GM12874 (cell line): ENCODE measurements at regions not wholly inside any gene's neighbourhood (a gene's known extent, or its start where the extent isn't known, plus 50 kb on each side); places are given as distances from the start of the nearest gene placed in this dataset.

ENCODE experiments used
- TF ChIP-seq, protein P1 (sequence below): IDR thresholded peaks from 2 replicates; pipeline ENCODE4 v1.5.1; 2011; ENCODE audit warnings: low read depth, mild to moderate bottlenecking, control low read depth, low read length, moderate library complexity; ENCODE audit not compliant: insufficient read depth

DNA sequence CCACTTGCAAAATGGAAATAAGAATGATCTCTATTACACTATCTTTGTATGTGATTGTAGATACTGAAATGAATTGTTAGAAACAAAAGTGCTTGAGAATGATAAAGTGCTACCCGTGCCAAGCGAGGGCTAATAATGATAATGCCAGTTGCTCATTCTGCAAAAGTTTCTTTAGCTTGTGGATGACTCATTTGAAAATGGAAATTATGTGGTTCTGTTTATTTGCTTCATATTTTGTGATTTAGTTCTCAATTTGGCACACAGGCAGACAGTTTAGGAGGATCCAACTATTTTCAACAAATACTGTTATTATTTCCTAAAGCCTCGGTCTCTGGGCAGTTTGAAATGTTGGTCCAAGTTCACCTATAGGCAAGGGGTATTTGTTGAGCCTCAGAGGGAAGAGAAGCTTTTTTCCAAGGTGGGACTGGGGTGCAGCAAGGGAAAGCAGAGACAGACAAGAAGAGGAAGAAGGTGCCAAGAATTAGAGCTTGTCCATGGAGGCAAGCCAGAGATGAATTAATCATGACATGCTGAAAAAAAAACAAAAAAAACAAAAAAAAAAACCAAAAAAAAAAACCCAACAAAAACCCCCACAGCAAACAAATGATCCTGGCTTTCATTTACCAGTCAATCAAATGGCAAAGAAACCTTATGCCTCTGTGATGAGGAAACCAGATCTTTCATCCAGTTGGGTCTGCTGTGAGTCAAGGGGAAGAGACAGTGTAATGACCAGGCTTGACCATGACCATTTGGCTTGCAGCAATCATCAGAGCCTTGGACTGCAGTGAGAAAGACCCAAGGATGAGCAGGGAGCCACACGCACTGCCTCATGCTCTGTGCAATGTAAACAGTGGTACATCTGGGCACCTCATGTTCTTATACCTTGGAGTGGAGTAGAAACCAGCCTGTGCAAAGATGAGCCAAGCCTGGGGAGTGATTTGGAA is 285.0 kb upstream of the HABP2 start:
- TF ChIP-seq, protein P1, sequence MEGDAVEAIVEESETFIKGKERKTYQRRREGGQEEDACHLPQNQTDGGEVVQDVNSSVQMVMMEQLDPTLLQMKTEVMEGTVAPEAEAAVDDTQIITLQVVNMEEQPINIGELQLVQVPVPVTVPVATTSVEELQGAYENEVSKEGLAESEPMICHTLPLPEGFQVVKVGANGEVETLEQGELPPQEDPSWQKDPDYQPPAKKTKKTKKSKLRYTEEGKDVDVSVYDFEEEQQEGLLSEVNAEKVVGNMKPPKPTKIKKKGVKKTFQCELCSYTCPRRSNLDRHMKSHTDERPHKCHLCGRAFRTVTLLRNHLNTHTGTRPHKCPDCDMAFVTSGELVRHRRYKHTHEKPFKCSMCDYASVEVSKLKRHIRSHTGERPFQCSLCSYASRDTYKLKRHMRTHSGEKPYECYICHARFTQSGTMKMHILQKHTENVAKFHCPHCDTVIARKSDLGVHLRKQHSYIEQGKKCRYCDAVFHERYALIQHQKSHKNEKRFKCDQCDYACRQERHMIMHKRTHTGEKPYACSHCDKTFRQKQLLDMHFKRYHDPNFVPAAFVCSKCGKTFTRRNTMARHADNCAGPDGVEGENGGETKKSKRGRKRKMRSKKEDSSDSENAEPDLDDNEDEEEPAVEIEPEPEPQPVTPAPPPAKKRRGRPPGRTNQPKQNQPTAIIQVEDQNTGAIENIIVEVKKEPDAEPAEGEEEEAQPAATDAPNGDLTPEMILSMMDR: no peak

DNA sequence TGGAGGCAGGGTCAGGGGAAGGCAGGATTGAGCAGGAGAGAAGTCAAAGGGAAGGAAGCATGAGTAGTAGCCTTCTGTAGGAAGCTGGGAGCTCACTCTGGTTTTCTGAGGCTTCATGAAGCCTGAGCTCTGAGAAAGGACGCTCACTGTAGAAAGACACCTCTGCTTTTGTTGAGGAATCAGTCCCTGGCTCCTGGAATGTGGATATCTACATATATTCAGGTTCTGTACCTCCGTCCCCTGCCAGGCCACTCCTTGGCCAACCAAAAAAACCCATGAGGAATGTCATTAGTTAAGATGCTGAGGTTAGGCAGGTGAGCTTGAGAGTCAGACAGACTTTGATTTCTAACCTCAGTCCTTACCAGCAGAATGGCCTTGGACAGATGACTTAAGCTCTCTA is 283.5 kb upstream of the HABP2 start:
- TF ChIP-seq, protein P1: no peak

- TF ChIP-seq, protein P1: no peak
Observed at GRCh38 chr10:113272511-113272910, 280.3 kb upstream of the HABP2 start.

DNA sequence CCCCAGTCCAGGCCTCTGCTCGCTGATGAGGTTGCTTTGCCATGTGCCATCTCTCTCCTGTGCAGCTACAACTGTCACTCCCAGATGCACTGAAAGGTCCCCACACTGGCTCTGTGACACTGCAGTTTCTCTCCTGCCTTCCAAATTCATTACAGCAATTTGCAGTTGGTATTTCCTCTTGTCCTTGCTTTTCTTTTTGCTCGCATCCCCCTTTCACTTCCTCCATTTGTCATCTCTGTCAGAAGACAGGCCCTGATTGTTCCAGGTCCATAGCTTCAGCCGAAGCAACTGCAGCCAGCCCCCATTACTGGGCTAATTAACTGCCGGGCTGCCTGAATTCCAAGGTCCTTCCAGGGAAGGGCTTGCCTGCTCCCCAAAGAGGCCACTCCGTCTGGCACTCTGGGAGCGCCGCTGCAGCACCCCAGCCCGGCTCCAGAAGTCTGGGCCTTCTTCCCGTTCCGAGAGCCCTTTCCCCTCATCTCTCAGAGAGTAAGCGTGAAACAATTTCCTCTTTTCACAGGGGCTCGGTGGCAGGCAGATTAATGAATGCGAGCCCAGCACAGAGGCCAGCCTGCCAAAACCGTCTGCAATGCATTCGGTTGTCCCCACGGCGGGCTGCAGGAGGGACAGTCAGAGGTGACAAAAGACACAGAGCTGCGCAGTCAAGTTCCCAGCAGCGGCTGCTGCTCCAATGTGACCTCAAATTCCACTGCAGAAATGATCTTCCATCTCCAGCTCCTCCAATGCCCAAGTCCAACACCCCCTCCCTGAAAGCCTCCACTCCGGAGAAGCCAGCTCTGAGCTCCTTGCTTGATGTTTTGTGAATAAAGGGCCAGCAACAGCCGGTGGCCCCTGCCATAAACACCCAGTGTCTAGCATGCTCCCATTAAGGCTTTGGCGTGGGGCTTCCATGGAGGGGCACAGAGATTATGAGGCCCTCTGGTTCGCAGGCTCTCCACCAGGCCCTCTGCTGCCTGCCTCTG is 279.4 kb upstream of the HABP2 start:
- TF ChIP-seq, protein P1: no peak

- TF ChIP-seq, protein P1: no peak
Observed at GRCh38 chr10:113274176-113274829, 278.6 kb upstream of the HABP2 start.

DNA sequence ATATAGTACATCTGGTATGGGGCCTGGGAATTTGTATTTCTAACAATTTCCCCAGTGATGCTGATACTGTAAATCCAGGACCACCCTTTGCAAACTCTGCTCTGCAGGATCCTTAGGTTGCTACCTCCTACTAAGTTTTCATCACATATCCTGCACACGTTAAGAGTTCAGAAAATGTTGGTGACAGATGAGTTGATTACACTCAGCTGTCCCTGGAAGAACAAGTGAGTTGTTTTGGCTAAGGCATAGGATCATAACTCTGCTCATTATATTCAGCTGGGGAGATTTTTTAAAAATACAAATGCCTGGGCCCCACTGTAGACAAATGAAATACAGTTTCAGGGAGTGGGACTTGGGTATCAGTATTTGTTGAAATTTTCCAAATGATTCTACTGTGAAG is 274.6 kb upstream of the HABP2 start:
- TF ChIP-seq, protein P1: no peak
